ENCODE measurements at regions not wholly inside any gene's neighbourhood (a gene's known extent, or its start where the extent isn't known, plus 50 kb on each side); places are given as distances from the start of the nearest gene placed in this dataset.

DNA sequence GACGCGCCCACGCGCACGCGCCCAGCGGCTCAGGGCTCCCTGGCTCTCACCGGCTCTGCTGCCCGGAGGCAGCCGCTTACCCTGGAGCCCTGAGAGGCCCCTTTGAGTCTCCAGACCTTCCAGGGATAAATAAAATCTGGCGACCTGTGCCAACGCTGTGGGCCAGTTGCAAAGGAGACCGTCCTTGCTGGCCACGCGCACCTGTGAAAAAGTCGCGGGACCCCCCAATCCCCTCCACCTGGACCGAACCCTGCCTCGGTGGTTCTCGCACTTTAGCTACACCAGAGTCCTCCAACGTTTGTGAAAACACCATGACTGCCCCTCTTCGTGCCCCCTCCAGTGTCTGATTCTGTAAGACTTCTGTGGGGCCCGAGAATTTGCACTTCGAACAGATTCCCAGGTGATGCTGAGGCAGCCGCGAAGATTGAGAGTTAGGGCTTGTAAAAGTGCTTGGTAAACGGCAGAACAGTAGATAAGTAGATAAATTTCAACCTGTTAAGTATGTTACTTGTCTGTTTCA, 102.4 kb upstream of the SVIL start:
- H3K27ac ChIP-seq (ENCODE audit: low read depth, low read length), result no peak overlapping the region
- POLR2A ChIA-PET, result interaction anchor here (0.8 to 2.7 kb wide), 2 partner anchors 56 to 179 kb away, joined by 3 to 24 read pairs; no protein-coding TSS in a partner anchor
- H3K36me3 ChIP-seq (ENCODE audit: control insufficient read depth in 2 of 3, insufficient read depth in 3 of 3, low read length in 3 of 3), result peaks cover 0 to 6% (median 0%) of the 10 kb centered on the region in 3 experiments
- peak overlapping the region; percentile 76 to 94 (median 88) for H3K4me3 Mint-ChIP-seq
- peaks cover 3 to 12% of the 10 kb centered on the region in 2 donors for H3K4me1 ChIP-seq (ENCODE audit: control insufficient read depth in 2 of 2, insufficient read depth in 2 of 2, low read length in 2 of 2)
- CTCF ChIA-PET, result interaction anchor here (0.6 to 3.0 kb wide), 4 partner anchors 20 to 146 kb away, joined by 3 to 15 read pairs (median 4); no protein-coding TSS in a partner anchor
- peak overlapping the region in 5 of 9 donors; percentile 2 to 86 (median 44) for H3K27ac Mint-ChIP-seq
- ATAC-seq (no peak), DNase-seq (no peak)
- no peaks in the 10 kb centered on the region for H3K9me3 ChIP-seq (ENCODE audit: control insufficient read depth in 2 of 3, low read length in 3 of 3)
- no peaks in the 10 kb centered on the region for H3K27me3 ChIP-seq (ENCODE audit: control insufficient read depth in 2 of 2, insufficient read depth in 2 of 2, low read length in 2 of 2)
- no peaks in the 10 kb centered on the region for H3K36me3 Mint-ChIP-seq
- peaks cover 0 to 53% (median 0%) of the 10 kb centered on the region in 5 donors for H3K27me3 Mint-ChIP-seq
- no peaks in the 10 kb centered on the region for H3K9me3 Mint-ChIP-seq
- intact Hi-C loops (cut with micrococcal nuclease), result loop anchor here (5.0 to 10.0 kb wide), 3 partner anchors 35 to 1062 kb away; partner anchors contain the start of gene BAMBI (in 1 of the 2)
- peaks cover 14 to 36% (median 28%) of the 10 kb centered on the region in 7 donors for H3K4me1 Mint-ChIP-seq
- no peak overlapping the region for H3K4me3 ChIP-seq (ENCODE audit: low read length)

DNA sequence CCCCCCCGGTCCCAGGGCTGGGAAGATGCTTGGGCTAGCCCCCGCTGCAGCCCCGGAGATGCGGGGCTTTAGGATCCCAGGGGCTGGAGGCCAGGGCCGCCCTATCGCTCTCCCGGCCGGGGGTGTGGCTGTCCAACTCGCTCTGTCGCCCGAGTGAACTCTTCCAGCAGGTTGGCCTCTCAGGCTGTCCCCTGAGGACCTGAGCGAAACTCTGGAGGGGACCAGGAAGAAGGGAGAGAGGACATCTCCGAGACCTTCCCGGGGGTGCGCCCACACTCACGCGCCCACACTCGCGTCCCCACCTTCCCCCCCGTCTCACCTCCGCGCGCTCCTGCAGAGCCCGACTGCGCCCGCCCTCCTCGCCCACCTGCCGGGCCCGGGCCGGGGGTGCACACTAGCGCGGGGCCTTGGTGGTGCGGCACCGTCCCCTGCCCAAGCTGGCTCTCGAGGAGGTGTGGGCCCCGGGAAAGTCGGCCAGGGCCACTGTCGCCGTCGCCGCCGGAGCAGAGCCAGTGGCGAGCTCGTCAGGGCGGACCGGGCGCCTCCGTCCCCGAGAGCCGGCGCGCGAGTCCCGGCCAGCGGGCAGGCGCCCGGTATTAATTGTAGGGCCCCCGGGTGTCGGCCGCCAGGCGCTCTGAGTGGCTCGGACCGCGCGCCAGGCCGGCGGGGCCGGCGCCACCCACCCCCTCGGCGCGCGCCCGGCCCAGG, 101.7 kb upstream of the SVIL start:
- Mint-ChIP-seq H3K4me1 (peaks cover 18 to 43% (median 34%) of the 10 kb centered on the region in 7 donors), H3K9me3 (no peaks in the 10 kb centered on the region), H3K4me3 (peak overlapping the region; percentile 74 to 97 (median 85)), H3K27ac (no peak overlapping the region), H3K27me3 (peaks cover 0 to 51% (median 0%) of the 10 kb centered on the region in 5 donors), H3K36me3 (no peaks in the 10 kb centered on the region)
- Histone ChIP-seq H3K27me3 (ENCODE audit: control insufficient read depth in 2 of 2, insufficient read depth in 2 of 2, low read length in 2 of 2) (no peaks in the 10 kb centered on the region), H3K4me3 (ENCODE audit: low read length) (peak overlapping the region; percentile 71), H3K36me3 (ENCODE audit: control insufficient read depth in 2 of 3, insufficient read depth in 3 of 3, low read length in 3 of 3) (peaks cover 0 to 6% (median 0%) of the 10 kb centered on the region in 3 experiments), H3K9me3 (ENCODE audit: control insufficient read depth in 2 of 3, low read length in 3 of 3) (no peaks in the 10 kb centered on the region), H3K27ac (ENCODE audit: low read depth, low read length) (peak overlapping the region; percentile 71), H3K4me1 (ENCODE audit: control insufficient read depth in 2 of 2, insufficient read depth in 2 of 2, low read length in 2 of 2) (peaks cover 3 to 15% of the 10 kb centered on the region in 2 donors)
- POLR2A ChIA-PET, result interaction anchor here (0.8 to 2.7 kb wide), 3 partner anchors 55 to 178 kb away, joined by 3 to 24 read pairs (median 10); no protein-coding TSS in a partner anchor
- ATAC-seq (peak; percentile 22), DNase-seq (peak; percentile 4 to 43 (median 28))
- intact Hi-C loops (cut with micrococcal nuclease), result loop anchor here (1.0 to 10.0 kb wide), 4 partner anchors 34 to 1062 kb away; partner anchors contain the start of gene BAMBI (in 1 of the 2)
- CTCF ChIA-PET, result interaction anchor here (1.5 to 3.0 kb wide), 4 partner anchors 79 to 145 kb away, joined by 3 to 15 read pairs (median 4); no protein-coding TSS in a partner anchor

DNA sequence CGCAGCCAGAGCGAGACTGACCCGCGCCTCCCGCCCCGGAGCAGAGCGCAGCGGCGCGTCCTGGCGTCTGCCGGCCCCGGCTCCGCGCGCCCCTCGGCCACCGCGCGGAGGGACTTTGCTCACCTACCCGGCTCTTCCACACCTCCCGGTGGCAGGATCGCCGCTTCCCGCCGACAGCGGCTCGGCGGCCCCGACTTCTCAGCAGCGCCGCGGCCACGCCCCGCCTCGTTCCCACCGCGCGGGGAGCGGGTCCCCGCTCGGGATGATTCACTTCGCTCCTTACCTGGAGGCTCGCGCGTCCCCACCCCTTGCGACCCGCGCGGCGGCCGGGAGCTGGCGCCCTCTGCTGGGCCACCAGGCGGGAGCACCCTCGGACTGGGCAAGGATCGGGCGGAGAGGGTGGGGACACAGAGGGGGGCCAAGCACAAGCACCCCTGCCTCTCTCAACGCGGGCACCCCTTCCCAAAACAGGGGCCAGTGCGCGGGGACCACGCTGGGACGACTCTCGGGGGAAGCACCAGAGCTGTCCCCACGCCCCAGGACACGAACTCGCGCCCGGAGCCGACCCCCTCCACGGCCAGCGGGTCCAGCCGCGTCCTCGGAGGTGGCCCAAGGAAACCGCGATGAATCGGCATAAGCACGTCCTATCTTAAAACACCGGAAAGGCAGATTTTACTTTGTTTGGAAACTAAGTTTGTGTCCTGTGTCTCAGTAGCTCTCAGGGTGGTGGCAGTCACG, 101.0 kb upstream of the SVIL start:
- Mint-ChIP-seq H3K9me3 (no peaks in the 10 kb centered on the region), H3K4me1 (peaks cover 23 to 50% (median 39%) of the 10 kb centered on the region in 7 donors), H3K27ac (peak overlapping the region in 5 of 9 donors; percentile 32 to 82 (median 80)), H3K36me3 (peaks cover 0 to 3% (median 0%) of the 10 kb centered on the region in 5 donors), H3K4me3 (peak overlapping the region; percentile 74 to 97 (median 85)), H3K27me3 (peaks cover 0 to 45% (median 0%) of the 10 kb centered on the region in 5 donors)
- intact Hi-C loops (cut with micrococcal nuclease), result loop anchor here (1.0 to 10.0 kb wide), 11 partner anchors 33 to 1203 kb away; partner anchors contain the start of genes BAMBI (in 1 of the 2) and WAC (in 1 of the 2)
- ATAC-seq (peak; percentile 88), DNase-seq (peak; percentile 58 to 90 (median 74))
- Histone ChIP-seq H3K4me1 (ENCODE audit: control insufficient read depth in 2 of 2, insufficient read depth in 2 of 2, low read length in 2 of 2) (peaks cover 3 to 23% of the 10 kb centered on the region in 2 donors), H3K9me3 (ENCODE audit: control insufficient read depth in 2 of 3, low read length in 3 of 3) (no peaks in the 10 kb centered on the region), H3K27me3 (ENCODE audit: control insufficient read depth in 2 of 2, insufficient read depth in 2 of 2, low read length in 2 of 2) (no peaks in the 10 kb centered on the region), H3K36me3 (ENCODE audit: control insufficient read depth in 2 of 3, insufficient read depth in 3 of 3, low read length in 3 of 3) (peaks cover 0 to 6% (median 0%) of the 10 kb centered on the region in 3 experiments), H3K4me3 (ENCODE audit: low read length) (peak overlapping the region; percentile 71), H3K27ac (ENCODE audit: low read depth, low read length) (peak overlapping the region; percentile 71)
- ChIA-PET CTCF (interaction anchor here (1.1 to 3.0 kb wide), 5 partner anchors 78 to 145 kb away, joined by 3 to 15 read pairs (median 3); no protein-coding TSS in a partner anchor), POLR2A (interaction anchor here (0.6 to 2.7 kb wide), 4 partner anchors 47 to 88 kb away, joined by 4 to 24 read pairs (median 8); no protein-coding TSS in a partner anchor)

DNA sequence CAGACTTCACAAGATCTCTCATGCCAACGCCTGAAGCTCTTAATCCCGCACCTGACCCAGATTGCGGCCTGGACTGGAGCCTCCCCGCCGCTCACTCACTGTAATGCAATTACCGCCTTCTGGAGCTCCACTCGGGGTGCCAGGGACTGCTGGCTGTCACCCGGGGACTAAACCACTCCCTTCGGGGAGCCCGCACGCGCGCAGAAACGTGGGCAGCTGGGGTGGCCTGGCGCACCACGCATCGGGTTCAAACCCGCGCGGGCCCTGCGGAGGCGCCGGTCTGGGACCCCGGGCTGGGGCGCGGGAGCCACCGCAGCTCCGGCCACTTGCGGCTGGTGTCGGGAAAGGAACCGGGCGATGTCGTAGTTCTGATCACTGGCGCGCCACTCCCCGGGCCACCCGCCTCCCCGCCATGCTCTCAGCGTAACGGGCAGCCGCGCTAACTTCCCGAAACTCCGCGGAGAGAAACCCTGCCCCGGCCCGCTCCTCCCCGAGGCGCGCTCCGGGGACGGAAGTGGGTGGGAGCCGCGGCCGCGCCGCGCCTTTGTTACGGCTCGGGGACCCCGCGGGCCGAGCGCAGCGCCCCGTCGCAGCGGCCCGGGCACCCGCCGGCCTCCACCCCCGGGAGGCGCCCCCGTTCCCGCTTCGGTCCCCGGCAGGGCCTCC, 100.3 kb upstream of the SVIL start:
- H3K4me3 ChIP-seq (ENCODE audit: low read length), result peak overlapping the region; percentile 71
- ATAC-seq, result peak; percentile 70
- peaks cover 25 to 57% (median 46%) of the 10 kb centered on the region in 7 donors for H3K4me1 Mint-ChIP-seq

DNA sequence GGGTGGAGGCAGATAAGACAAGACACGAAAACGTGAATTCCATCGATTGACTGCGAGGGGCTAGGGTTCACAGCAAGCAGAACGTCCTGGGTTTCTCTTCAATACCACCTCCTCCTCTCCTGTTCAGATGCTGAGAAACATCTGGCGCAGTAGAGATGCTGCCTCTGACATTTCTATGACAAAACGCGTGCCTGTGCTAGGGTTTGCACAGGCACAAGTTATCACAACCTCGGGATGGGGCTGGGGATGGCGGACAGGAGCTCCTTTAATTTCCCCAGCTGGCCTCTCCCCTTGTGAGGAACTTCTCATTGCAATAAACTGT, 99.8 kb upstream of the SVIL start:
- peaks cover 0 to 14% (median 4%) of the 10 kb centered on the region in 5 donors for H3K36me3 Mint-ChIP-seq
- no peaks in the 10 kb centered on the region for H3K27me3 ChIP-seq (ENCODE audit: control insufficient read depth in 2 of 2, insufficient read depth in 2 of 2, low read length in 2 of 2)
- H3K4me3 Mint-ChIP-seq, result peak overlapping the region; percentile 86 to 97 (median 92)
- peaks cover 25 to 58% (median 49%) of the 10 kb centered on the region in 7 donors for H3K4me1 Mint-ChIP-seq
- peaks cover 3 to 24% of the 10 kb centered on the region in 2 donors for H3K4me1 ChIP-seq (ENCODE audit: control insufficient read depth in 2 of 2, insufficient read depth in 2 of 2, low read length in 2 of 2)
- no peaks in the 10 kb centered on the region for H3K9me3 ChIP-seq (ENCODE audit: control insufficient read depth in 2 of 3, low read length in 3 of 3)
- POLR2A ChIA-PET, result interaction anchor here (1.2 to 2.7 kb wide), 4 partner anchors 53 to 87 kb away, joined by 5 to 24 read pairs (median 8); no protein-coding TSS in a partner anchor
- peaks cover 0 to 34% (median 0%) of the 10 kb centered on the region in 5 donors for H3K27me3 Mint-ChIP-seq
- H3K27ac ChIP-seq (ENCODE audit: low read depth, low read length), result peak overlapping the region; percentile 71
- H3K27ac Mint-ChIP-seq, result peak overlapping the region; percentile 48 to 81 (median 72)
- H3K4me3 ChIP-seq (ENCODE audit: low read length), result peak overlapping the region; percentile 71
- ATAC-seq (no peak), DNase-seq (no peak)
- no peaks in the 10 kb centered on the region for H3K9me3 Mint-ChIP-seq
- CTCF ChIA-PET, result interaction anchor here (0.7 to 3.0 kb wide), 6 partner anchors 14 to 143 kb away, joined by 3 to 15 read pairs (median 4); partner anchors contain the start of gene SVIL
- H3K36me3 ChIP-seq (ENCODE audit: control insufficient read depth in 2 of 3, insufficient read depth in 3 of 3, low read length in 3 of 3), result peaks cover 0 to 6% (median 0%) of the 10 kb centered on the region in 3 experiments
- intact Hi-C loops (cut with micrococcal nuclease), result loop anchor here (2.0 to 10.0 kb wide), 4 partner anchors 52 to 1202 kb away; partner anchors contain the start of genes BAMBI (in 1 of the 2) and WAC (in 1 of the 2)

More for the DNA sequence above, 100.3 kb upstream of the SVIL start:
- CTCF ChIA-PET, result interaction anchor here (0.7 to 3.0 kb wide), 7 partner anchors 15 to 144 kb away, joined by 3 to 15 read pairs (median 3); partner anchors contain the start of gene SVIL
- Mint-ChIP-seq H3K27me3 (peaks cover 0 to 38% (median 0%) of the 10 kb centered on the region in 5 donors), H3K36me3 (peaks cover 0 to 10% (median 3%) of the 10 kb centered on the region in 5 donors), H3K4me3 (peak overlapping the region; percentile 86 to 97 (median 92)), H3K27ac (peak overlapping the region; percentile 48 to 81 (median 72)), H3K9me3 (no peaks in the 10 kb centered on the region)
- intact Hi-C loops (cut with micrococcal nuclease), result loop anchor here (1.0 to 10.0 kb wide), 10 partner anchors 33 to 1202 kb away; partner anchors contain the start of genes BAMBI (in 1 of the 2) and WAC (in 1 of the 2)
- Histone ChIP-seq H3K36me3 (ENCODE audit: control insufficient read depth in 2 of 3, insufficient read depth in 3 of 3, low read length in 3 of 3) (peaks cover 0 to 6% (median 0%) of the 10 kb centered on the region in 3 experiments), H3K9me3 (ENCODE audit: control insufficient read depth in 2 of 3, low read length in 3 of 3) (no peaks in the 10 kb centered on the region), H3K27me3 (ENCODE audit: control insufficient read depth in 2 of 2, insufficient read depth in 2 of 2, low read length in 2 of 2) (no peaks in the 10 kb centered on the region), H3K4me1 (ENCODE audit: control insufficient read depth in 2 of 2, insufficient read depth in 2 of 2, low read length in 2 of 2) (peaks cover 3 to 24% of the 10 kb centered on the region in 2 donors), H3K27ac (ENCODE audit: low read depth, low read length) (peak overlapping the region; percentile 71)
- peak; percentile 37 to 63 (median 61) for DNase-seq
- POLR2A ChIA-PET, result interaction anchor here (1.2 to 2.7 kb wide), 4 partner anchors 54 to 87 kb away, joined by 5 to 24 read pairs (median 8); no protein-coding TSS in a partner anchor
